SK-MEL-5 (cell line): ENCODE measurements at regions not wholly inside any gene's neighbourhood (a gene's known extent, or its start where the extent isn't known, plus 50 kb on each side); places are given as distances from the start of the nearest gene placed in this dataset.

Experiments used
- DNase-seq: peaks from one replicate; pipeline ENCODE4 v3.0.0-alpha.2; 2016; ENCODE audit warnings: low read depth, low spot score
- in situ Hi-C: cut with HindIII; loops from 2 replicates; pipeline ENCODE4 v1.10.0; 2016; ENCODE audit warnings: low sequenced_read_pairs, high pct_unique_total_duplicates, low pct_unique_long_range_greater_than_20kb

DNA sequence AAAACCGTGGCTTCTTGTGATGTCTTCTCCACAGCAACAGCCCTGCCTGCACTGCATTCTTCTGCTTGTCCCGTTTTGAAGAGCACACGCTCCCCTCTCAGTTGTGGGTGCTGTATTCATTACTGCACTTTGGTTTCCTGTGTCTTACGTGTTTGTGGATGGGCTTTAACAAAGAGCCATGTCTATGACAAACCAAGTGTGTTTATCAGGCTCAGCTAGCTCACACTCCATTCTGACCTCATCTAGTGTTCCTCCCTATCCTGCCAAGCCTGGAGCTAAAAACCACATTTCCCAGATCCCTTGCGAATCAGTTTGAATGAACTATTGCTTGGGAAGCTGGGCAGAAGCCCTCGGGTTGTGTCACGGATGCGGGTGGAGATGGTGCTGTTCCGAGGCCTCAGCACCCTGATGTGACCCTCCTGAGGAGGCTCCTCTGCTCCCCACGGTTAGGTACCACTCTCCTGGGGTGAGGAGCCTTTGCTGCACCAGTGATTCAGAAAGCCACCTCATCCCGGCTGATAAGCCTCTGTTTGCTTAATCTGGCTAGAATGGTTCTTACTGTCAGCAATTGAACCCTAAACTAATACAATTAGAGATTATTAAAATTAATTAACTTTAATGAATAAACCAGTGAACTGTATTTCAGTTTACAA is 116.5 kb downstream of the GALR1 start:
- in situ Hi-C loops: no loop called here
- DNase-seq: no peak

- DNase-seq: peak; percentile 34
- in situ Hi-C loops: no loop called here
Observed at GRCh38 chr18:77366720-77367641, 117.3 kb downstream of the GALR1 start.

DNA sequence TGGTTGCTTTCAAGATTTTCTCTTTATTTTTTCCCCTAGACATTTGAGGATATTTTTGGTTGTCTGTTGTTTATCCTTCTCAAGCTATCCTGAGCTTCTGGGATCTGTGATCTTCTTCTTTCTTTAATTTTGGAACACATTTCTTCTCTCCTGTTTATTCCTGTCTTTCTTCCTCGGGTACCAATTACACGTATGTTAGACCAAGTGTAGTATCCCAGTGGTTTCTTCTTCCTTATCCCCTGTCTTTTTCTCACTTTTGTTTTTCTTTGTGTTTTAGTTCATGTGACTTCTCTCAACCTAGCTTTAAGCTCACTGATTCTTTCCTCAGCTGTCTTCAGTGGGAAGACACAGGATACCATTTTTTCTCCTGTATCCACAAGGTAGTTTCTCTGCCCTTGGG is 120.0 kb downstream of the GALR1 start:
- no peak for DNase-seq
- in situ Hi-C loops: no loop called here

GRCh38 chr18:77373730-77374445 is 124.2 kb downstream of the GALR1 start:
- in situ Hi-C loops: no loop called here

DNA sequence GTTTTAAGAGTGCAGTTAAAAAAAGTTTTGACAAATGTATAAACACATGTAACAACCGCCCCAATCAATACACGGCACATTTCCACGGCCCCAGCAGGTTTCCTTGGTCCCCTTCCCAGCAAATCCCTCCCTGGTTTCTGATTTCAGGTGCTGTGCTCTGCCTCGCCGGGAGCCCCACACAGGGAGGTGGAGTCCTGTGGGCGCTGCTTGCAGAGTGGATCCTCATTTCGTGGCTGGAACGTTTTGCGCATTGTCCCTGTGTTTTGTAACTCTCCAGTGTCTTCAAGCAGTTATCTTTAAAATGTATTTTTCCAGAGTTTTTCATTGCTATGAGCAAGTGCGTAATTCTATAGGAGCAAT is 124.8 kb downstream of the GALR1 start:
- no peak for DNase-seq
- in situ Hi-C loops: no loop called here

More at GRCh38 chr18:77373730-77374445, 124.2 kb downstream of the GALR1 start:
- no peak for DNase-seq

DNA sequence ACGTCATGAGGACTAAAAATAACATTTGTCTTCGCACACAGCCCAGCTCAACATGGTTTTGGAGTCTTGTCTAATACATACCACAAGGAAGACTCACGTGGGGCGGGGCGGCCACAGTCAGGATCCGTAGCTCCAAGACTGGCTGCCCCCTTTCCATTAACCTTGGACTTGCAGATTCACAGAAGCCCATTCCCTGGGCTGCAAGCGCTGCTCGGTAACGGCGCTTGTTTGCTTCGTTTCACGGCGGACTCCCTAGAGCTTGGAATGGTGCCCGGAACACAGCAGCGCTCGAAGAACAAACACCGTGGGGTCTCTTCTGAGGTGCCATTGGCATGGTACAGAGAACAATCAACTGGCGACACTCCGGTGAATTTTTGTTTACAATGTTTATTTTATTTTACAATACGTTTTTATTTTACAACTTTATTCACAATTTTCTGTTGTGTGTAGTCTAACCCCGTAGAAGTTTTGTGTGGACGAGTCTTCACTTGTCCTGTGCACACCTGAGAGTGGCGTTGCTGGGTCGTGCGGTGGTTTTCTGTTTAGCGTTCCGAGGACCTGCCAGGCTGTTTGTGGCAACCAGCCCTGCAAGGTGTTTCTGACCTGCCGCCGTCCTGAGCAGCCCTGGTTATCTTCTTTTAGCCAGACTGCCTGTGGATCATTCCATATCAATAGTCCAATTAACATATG is 126.5 kb downstream of the GALR1 start:
- in situ Hi-C loops: no loop called here
- no peak for DNase-seq

- in situ Hi-C loops: no loop called here
- no peak for DNase-seq
Observed at GRCh38 chr18:77376733-77377094, 127.1 kb downstream of the GALR1 start.

GRCh38 chr18:77377813-77378212 is 128.2 kb downstream of the GALR1 start:
- DNase-seq: no peak
- in situ Hi-C loops: no loop called here

GRCh38 chr18:77379976-77380509 is 130.4 kb downstream of the GALR1 start:
- no peak for DNase-seq
- in situ Hi-C loops: no loop called here

DNA sequence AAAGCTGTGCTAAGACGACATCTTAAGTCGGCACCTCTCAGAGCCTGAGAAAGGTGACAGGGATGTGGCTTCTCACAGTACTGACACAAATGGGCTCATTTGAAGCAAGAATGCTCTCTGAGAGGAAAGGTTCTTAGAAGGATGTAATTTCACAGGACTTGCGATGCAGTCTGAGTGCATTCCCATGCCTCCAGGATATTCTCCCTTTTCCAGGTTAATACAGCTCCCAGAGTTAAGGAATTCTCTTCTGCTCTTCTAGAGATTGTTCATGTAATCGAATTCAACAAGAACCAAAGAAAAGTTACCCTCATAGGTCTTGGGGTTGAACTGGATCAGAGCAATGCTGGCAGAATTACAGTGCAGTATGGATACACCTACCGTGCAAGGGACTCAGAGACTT is 131.0 kb downstream of the GALR1 start:
- in situ Hi-C loops: no loop called here
- DNase-seq: no peak

DNA sequence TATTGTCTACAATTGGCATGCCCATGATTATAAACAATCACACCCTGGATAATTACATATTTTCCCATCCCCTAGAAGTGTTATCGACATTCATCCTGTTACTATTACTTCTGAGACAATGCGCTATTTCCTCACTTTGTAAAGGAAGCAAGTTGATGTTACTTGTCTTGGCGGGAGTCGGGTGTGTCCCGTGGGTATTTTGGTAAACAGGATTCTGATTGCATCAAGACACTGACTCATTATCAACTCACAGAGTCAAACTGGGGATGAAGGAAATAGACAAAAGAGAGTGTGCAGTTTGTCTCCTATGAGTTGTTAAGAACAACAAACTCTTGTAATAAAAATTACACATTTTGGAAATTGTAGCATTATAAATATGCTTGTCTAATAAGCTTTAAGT is 142.7 kb downstream of the GALR1 start:
- DNase-seq: no peak
- in situ Hi-C loops: no loop called here

DNA sequence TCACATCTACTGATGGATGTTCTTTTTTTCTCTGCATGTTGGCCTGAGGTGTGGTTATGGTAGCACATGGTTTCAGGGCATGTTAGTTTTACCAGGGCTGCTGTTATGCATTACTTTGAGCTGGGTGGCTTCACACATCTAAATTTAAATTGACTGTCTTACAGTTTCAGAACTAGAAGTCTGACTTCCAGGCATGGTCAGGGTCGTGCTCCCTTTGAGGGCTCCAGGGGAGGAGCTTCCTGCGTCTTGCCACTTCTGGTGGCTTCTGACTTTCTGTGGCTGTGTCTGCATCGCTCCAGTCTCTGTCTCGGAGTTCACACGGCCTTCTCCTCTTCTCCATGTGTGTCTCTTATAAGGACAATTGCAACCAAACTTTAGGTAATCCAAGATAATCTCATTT is 143.9 kb downstream of the GALR1 start:
- DNase-seq: no peak
- in situ Hi-C loops: no loop called here

DNA sequence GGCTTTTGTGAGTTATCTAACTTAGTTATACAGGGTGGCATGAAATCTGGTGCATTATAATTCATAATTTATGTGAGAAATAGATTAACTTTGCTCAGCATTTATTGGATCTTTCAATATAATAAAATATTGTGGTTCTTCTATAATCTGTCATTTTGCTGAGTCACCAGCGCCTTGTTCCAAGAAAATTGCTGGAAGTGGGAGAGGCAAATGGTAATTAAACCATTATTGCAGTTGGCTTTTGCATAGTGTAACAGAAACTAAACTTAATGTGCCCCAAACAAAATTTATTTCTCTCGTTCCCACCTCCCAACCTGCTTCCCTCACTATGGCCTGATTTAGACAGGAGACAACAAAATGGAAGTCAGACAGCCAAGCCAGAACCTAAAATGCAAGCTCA is 146.3 kb downstream of the GALR1 start:
- in situ Hi-C loops: no loop called here
- DNase-seq: no peak

- DNase-seq: no peak
- in situ Hi-C loops: no loop called here
Observed at GRCh38 chr18:77397056-77397455, 147.4 kb downstream of the GALR1 start.

DNA sequence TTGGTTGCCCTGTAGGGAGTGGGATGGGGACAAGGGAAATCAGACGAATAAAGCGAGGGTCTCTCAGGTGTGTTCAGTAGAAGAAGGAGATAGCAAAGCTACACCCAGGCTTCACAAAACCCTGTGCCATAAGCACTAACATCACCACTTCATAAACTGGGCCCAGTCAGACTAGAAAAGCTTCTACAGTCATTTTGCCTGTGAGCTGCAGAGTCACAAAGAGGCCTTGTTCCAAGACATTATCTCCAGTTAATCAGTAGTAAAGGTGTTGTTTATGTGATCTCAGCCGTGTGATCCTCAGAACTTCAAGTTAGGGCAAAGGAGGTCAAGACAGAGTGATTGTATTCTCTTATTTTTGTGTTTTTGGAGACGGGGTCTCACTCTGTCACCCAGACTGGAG is 148.0 kb downstream of the GALR1 start:
- in situ Hi-C loops: no loop called here
- DNase-seq: no peak

DNA sequence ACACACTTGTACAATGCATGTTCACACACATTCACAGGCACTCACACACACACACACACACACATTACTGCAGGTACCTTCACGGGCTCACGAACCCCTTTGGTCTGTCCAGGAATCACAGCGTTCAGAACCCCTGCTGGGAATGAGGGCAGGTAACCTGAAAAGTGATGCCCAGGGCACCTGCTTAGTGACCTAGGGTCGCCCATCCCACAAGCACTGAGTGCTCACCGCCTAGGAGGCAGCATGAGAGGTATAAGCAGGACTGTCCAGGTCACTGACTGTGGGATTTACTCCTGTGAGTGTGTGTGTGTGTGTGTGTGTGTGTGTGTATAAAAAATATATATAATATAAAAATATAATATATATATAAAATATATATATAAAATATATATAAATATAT is 150.9 kb downstream of the GALR1 start:
- in situ Hi-C loops: no loop called here
- DNase-seq: no peak

DNA sequence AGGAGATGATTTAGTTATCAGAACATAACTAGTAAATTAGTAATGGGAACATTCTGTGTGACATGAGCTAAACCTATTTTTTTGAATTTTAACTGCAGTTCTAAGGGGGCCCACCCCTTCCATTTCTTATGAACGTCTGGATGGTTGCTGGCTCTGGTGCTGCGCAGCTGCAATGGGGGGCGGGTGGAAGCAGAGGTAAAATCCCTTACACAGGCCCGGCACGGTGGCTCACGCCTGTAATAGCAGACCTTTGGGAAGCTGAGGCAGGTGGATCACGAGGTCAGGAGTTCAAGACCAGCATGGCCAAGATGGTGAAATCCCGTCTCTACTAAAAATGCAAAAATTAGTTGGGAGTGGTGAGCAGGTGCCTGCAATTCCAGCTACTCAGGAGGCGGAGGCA is 151.5 kb downstream of the GALR1 start:
- in situ Hi-C loops: no loop called here
- DNase-seq: no peak

DNA sequence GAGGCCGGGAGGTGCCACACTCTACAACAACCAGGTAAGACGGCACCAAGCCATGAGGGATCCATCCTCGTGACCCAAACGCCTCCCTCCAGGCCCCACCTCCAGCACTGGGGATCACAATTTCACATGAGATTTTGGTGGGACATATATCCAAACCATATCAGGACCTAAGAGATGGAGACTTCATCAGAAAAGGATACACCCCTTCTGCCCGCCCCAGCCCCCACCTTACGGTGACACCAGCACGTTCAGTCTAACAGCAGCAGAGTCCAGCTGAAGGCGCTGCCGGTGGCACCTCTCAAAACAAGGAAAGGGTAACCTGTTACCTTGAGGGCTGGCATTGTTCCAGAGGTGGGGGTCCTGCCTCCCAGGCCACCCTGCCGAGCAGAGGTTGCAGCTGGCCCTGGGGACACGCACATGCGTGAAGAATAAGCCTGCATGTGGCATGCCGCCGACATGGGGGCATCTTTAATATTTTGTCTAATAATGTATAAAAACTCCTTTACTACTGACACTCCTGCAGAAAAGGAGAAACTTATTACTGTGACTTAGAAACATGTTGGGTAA is 154.4 kb downstream of the GALR1 start:
- DNase-seq: no peak
- in situ Hi-C loops: no loop called here
